Brain microvascular endothelial cell (primary cell): ENCODE measurements at regions not wholly inside any gene's neighbourhood (a gene's known extent, or its start where the extent isn't known, plus 50 kb on each side); places are given as distances from the start of the nearest gene placed in this dataset.
A peak's percentile ranks its signal among the peaks of the same experiment; 100 is the strongest.

ENCODE experiments used
- DNase-seq: peaks from one replicate; pipeline ENCODE4 v3.0.0-alpha.2; 2020
- H3K27ac ChIP-seq: fragments of 250-450 bp; sonication (Bioruptor Pico); 2 replicates; pipeline ENCODE4 v1.5.1; 2020; ENCODE audit warnings: mild to moderate bottlenecking, moderate library complexity
- H3K27me3 ChIP-seq: fragments of 250-450 bp; sonication (Bioruptor Pico); replicated peaks from 2 replicates; pipeline ENCODE4 v1.5.1; 2020; ENCODE audit warnings: mild to moderate bottlenecking
- H3K36me3 ChIP-seq: fragments of 250-450 bp; sonication (Bioruptor Pico); replicated peaks from 2 replicates; pipeline ENCODE4 v1.5.1; 2020; ENCODE audit warnings: mild to moderate bottlenecking
- H3K4me3 ChIP-seq: 2 replicates; pipeline ENCODE4 v1.5.1; 2011; ENCODE audit warnings: low read depth, mild to moderate bottlenecking, control low read depth, low read length, moderate library complexity
- CTCF ChIP-seq: IDR thresholded peaks from 2 replicates; pipeline ENCODE4 v1.5.1; 2011; ENCODE audit warnings: low read depth, mild to moderate bottlenecking, moderate library complexity, low read length, control low read depth, inconsistent platforms; ENCODE audit errors: missing control alignments
- in situ Hi-C: cut with HindIII; loops from 2 replicates; pipeline ENCODE4 v1.10.0; 2017; ENCODE audit warnings: low sequenced_read_pairs, low pct_ligation_motif_present

- Histone ChIP-seq H3K27me3 (no peaks in the 10 kb centered on the region), H3K4me3 (no peak overlapping the region), H3K36me3 (no peaks in the 10 kb centered on the region), H3K27ac (no peak overlapping the region)
- no peak for DNase-seq
- in situ Hi-C loops: no loop called here
- no peak for TF ChIP-seq CTCF
Observed at GRCh38 chr11:130606781-130607511, 158.5 kb downstream of the ADAMTS15 start.

GRCh38 chr11:130608287-130608686, 159.8 kb downstream of the ADAMTS15 start:
- Histone ChIP-seq H3K4me3 (no peak overlapping the region), H3K27me3 (no peaks in the 10 kb centered on the region), H3K36me3 (no peaks in the 10 kb centered on the region), H3K27ac (no peak overlapping the region)
- no peak for DNase-seq
- TF ChIP-seq CTCF: no peak
- in situ Hi-C loops: no loop called here

DNA sequence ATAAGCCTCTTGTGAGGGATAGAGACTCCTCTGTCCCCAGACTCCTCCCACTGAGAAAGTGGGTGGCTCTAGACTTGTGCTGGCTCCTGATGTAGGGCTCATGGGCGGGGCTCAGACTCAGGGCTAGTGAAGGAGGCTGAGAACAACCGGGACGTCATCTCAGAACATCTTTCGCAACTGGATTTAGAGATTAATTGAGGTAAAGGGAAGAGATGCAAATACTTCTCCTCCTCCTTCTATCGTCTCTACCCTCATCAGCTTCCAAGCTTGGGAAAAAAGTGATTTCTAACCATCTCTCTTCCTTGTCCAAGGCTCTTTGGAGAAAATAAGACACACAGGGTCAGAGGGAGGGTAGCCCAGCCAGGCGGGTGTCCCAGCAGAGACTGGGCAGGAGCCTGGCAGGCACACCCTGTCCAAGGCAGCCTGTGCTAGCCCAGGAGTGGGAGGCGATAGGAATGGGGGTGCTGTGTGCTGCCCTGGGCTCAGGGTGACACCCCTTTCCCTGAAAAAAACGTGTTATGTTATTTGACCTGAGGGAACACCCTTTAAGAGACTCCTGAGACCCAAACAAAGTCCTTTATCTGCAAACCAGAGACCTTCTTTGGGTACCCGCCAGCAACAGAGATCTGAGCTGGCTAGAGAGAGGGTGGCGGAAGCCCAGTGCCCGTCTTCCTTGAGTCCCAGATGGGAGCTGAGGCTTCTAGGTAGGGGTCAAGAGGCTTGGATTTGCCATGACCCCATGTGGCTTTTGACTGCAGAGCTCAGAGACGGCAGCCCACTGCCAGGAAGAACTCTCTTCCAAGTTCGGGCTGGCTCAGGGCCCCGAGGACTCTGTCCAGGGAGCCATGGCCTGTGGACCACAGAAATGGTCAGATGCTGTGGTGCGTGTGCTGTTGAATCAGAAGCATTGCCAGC, 160.9 kb downstream of the ADAMTS15 start:
- Histone ChIP-seq H3K36me3 (no peaks in the 10 kb centered on the region), H3K4me3 (no peak overlapping the region), H3K27ac (no peak overlapping the region), H3K27me3 (no peaks in the 10 kb centered on the region)
- in situ Hi-C loops: no loop called here
- peak; percentile 39 for DNase-seq
- TF ChIP-seq CTCF: no peak

- Histone ChIP-seq H3K4me3 (no peak overlapping the region), H3K36me3 (no peaks in the 10 kb centered on the region), H3K27me3 (no peaks in the 10 kb centered on the region), H3K27ac (peak overlapping the region; percentile 53)
- TF ChIP-seq CTCF: no peak
- DNase-seq: peak; percentile 66
- in situ Hi-C loops: no loop called here
Observed at GRCh38 chr11:130611791-130612251, 163.4 kb downstream of the ADAMTS15 start.

- Histone ChIP-seq H3K4me3 (no peak overlapping the region), H3K36me3 (no peaks in the 10 kb centered on the region), H3K27ac (peak overlapping the region; percentile 53), H3K27me3 (no peaks in the 10 kb centered on the region)
- TF ChIP-seq CTCF: no peak
- no peak for DNase-seq
- in situ Hi-C loops: no loop called here
Observed at GRCh38 chr11:130612291-130612851, 163.9 kb downstream of the ADAMTS15 start.
